Adipose tissue (tissue), 3 donors: ENCODE measurements at regions not wholly inside any gene's neighbourhood (a gene's known extent, or its start where the extent isn't known, plus 50 kb on each side); places are given as distances from the start of the nearest gene placed in this dataset.

ENCODE experiments used
- H3K27ac ChIP-seq: one replicate; pipeline ENCODE4 v1.5.1; 2013; ENCODE audit warnings: low read depth, low read length
- WGBS, 3 donors: extraction: QIAGEN DNeasy Blood & Tissue Kit; methylation state at CpG; one replicate each; pipeline ENCODE4 v1.1.7; 2013; 5-methylcytosine and 5-hydroxymethylcytosine counted together
- donor health status: healthy with polysubstance abuse.
- donor health status: Bipolar disorder and iron deficiency.
- donor health status: healthy.

DNA sequence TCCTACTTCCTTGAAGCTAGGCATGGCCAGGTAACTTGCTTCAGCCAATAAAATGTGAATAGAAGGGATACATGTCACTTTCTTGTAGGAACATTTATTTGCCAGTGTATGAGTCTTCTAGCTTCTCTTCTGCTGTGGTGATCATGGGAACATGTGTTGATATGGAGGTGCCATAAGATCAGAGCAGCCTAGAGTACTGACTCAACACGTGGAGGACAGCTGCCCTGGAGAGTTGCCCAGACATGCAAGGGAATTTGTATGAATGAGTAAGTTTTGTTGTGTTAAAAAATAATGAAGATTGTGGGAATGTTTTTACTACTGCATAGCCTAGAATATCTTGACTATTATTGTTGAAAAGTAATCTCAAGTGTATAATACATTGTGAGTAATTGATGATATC, 502.3 kb downstream of the NUF2 start:
- H3K27ac ChIP-seq, result no peak overlapping the region
- WGBS, 3 donors, result 31 to 43% (median 43%) methylated on average over 1 of the region's 1 CpG

DNA sequence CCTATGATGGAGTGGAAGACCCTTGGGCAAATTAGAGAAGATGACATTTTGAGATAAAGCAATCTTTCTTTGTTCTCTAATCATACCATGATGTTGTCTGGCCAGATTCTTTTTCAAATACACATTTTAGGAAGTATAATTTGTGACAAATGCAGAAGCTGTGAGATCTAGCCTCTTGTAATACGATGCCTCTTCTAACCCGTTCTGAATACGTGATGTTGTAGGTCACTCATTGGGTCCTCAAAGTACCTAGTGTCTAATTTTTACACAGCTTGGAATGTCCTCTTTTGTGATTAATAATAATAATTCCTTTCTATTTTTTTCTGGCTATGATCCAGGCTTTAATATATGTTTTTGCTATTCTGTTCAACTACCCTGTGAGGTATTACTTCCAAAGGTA, 502.7 kb downstream of the NUF2 start:
- WGBS, 3 donors, result 80 to 91% (median 89%) methylated on average over 3 of the region's 3 CpGs
- no peak overlapping the region for H3K27ac ChIP-seq

DNA sequence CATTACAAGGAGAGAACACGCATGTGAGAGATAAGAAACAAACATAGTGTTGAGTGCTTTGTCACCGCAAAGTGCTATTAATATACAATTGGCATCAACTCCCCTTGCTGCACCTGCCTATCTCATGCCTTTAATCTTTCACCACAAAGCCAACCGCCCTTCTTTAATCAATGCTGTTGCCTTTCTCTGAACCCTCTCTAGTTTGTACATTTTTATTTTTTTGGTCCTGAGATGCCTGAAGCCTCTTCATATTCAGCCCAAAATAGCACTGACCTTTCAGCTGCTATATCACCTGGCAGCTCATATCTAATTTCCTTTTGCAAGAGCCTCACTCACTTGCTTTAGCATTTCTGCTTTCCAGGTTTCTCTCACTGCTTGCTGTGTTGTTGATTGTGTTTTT, 504.7 kb downstream of the NUF2 start:
- 33 to 94% (median 88%) methylated on average over 3 of the region's 3 CpGs for WGBS, 3 donors

DNA sequence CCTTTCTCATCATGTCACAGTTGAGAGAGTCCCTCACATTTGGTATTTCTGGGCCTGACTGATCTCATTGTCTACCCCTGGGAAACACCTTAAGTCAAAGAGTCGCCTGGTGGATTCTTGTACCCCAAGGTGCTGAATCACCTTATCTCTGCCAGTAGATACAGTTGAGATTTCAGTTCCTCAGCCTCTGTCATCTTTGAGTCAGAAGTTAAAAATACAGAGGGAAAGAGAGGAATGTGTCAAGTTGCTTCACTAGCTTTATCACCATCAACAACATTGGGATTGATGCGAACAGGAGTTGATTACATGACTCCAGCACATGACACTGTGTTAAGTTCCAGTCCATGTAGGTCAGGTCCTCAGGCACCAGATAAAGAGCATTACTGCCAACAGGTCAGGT, 513.0 kb downstream of the NUF2 start:
- H3K27ac ChIP-seq, result no peak overlapping the region
- 85 to 92% (median 90%) methylated on average over 2 of the region's 2 CpGs for WGBS, 3 donors

More for the DNA sequence above, 504.7 kb downstream of the NUF2 start:
- H3K27ac ChIP-seq, result no peak overlapping the region

DNA sequence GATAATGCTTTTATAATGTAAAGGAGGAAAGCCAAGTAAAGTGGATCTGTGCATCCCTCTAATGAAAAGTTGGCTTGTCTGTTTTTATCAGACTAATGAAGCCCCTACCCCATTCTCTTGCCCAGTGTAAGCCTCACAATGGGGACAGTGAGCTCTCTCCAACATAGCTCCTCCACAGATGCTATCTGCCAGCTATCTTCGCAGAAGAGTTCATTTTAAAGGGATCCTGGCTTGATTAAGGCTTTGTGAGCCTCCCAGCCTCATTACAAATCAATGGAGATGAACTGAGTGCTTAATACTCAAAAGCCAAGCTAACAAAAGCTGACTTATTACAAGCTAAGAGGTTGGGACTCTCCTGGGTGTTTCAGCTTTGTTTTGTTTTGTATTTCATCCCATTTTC, 514.7 kb downstream of the NUF2 start:
- 45 to 72% (median 71%) methylated on average over 1 of the region's 1 CpG for WGBS, 3 donors
- H3K27ac ChIP-seq, result no peak overlapping the region

- WGBS, 3 donors, result 63 to 72% (median 65%) methylated on average over 3 of the region's 3 CpGs
- H3K27ac ChIP-seq, result no peak overlapping the region
Measured at GRCh38 chr1:163837206-163837605, 515.5 kb downstream of the NUF2 start.

- H3K27ac ChIP-seq, result no peak overlapping the region
- WGBS, 3 donors, result 40 to 60% (median 53%) methylated on average over 2 of the region's 2 CpGs
Measured at GRCh38 chr1:163842571-163842970, 520.8 kb downstream of the NUF2 start.

DNA sequence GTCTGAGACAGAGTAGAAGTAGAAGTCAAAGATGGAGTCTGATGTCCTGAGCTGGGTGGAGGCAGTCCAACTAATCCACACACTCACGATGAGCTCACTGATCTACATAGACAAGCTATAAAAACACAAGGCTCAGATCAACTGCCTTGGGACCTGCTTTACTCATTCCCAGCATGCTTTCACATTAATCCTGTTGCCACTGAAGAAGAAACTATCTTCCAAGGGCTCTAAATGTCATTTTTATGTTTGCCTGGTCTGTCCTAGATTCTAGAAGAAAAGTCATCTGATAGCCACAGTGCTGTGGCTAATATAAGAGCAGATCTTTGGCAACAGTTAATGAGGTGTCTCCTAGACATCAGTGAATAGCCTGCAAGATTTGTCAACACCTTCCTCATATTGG, 522.7 kb downstream of the NUF2 start:
- WGBS, 3 donors, result 31 to 52% (median 35%) methylated on average over 1 of the region's 1 CpG
- no peak overlapping the region for H3K27ac ChIP-seq

- WGBS, 3 donors, result 73 to 81% (median 79%) methylated on average over 3 of the region's 3 CpGs
- no peak overlapping the region for H3K27ac ChIP-seq
Measured at GRCh38 chr1:163845279-163845678, 523.5 kb downstream of the NUF2 start.

DNA sequence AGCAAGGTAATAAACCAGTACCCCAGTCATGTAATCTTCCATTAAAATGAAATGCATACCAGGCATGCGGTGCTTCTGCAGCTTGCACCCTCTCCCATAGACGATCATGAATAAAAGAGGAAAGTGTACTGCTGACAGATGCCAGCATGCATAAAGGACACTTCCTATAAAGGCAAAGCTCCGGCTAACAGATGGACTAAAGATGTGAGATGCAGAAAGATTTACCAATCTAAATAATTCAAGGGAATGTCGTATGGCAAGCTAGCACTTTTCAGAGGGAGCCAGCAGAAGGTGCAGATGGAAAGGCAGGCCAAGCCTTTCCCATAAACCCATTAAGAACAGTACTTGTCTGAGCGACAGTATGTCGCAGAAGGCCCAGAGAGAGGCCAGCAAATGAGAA, 542.0 kb downstream of the NUF2 start:
- H3K27ac ChIP-seq, result no peak overlapping the region
- 79 to 87% (median 84%) methylated on average over 6 of the region's 6 CpGs for WGBS, 3 donors

DNA sequence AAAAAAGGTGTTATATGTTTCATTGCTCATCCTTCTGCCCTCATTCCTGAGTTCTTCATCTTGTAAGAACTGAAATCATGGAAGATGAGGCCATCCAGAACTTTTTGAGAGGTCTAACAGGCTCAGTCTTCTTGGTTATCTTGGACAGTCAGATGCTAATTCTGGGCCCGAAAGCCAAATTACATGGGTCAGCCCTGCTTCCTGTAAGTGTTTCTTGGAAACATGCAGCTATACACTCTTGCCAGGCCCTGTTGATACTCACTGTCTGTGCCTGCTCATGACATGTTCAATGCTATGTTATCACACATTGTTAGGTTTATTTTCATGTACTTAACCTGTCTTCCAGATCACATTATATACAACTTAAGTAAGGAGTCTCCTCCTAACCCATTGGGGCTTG, 542.5 kb downstream of the NUF2 start:
- WGBS, 3 donors, result 62 to 74% (median 64%) methylated on average over 1 of the region's 1 CpG
- H3K27ac ChIP-seq, result no peak overlapping the region

DNA sequence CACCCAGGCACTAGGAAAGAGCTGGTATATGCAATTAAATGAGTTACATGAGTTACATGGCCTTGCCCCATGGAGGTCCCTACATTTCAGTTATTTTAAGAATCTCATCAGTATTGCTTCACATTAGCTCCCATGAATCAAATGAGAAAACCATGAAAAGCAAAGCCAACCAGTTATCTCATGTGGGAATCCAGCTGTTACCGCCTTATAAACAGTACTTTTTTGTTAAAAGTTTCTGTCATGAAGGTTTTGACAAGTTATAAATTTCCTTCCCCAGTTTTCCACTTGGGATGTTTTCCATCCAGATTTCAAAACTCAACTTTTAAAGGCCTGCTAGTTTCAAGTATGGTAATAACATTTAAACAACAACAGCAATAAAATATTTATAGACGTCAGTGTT, 544.8 kb downstream of the NUF2 start:
- 56 to 71% (median 62%) methylated on average over 2 of the region's 2 CpGs for WGBS, 3 donors
- H3K27ac ChIP-seq, result no peak overlapping the region

DNA sequence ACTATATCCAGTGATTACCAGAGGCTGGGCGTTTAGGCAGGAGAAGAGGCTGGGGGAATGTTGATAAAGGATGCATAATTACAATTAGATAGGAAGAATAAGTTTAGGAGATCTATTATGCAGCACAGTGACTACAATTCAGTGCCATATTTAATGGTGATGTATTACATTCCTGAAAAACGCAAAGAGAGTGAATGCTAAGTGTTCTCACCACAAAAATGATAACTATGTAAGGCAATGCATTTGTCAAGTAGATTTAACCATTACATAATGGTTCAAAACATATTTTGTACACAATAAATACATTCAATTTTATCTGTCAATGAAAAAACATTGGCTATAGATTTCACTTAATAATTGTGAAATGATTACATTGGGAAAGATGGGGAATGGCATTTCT, 548.9 kb downstream of the NUF2 start:
- no peak overlapping the region for H3K27ac ChIP-seq
- 38 to 61% (median 46%) methylated on average over 2 of the region's 2 CpGs for WGBS, 3 donors

DNA sequence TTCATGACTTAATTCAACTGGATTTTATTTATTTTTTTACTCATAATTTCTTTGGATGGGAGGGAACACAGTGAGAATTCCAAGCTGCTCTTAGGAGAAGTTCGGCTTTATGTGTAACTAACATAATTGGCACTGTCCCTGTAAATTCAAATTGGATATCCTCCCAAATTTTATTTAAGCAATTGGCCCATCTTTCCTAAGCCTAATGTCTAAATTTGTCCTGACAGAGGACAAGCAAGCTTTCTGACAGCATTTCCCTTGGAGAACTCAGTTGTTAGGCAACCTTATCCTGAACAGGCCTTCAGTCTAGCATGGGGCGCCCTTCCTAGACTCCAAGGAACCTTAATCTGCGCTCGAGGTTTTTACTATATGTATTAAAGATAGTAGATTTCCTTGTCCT, 550.3 kb downstream of the NUF2 start:
- WGBS, 3 donors, result 46 to 63% (median 61%) methylated on average over 4 of the region's 4 CpGs
- H3K27ac ChIP-seq, result no peak overlapping the region

- H3K27ac ChIP-seq, result no peak overlapping the region
- whole genome bisulfite sequencing, 3 donors, result 66 to 77% (median 77%) methylated on average over 1 of the region's 1 CpG
Measured at GRCh38 chr1:163874070-163874469, 552.3 kb downstream of the NUF2 start.

DNA sequence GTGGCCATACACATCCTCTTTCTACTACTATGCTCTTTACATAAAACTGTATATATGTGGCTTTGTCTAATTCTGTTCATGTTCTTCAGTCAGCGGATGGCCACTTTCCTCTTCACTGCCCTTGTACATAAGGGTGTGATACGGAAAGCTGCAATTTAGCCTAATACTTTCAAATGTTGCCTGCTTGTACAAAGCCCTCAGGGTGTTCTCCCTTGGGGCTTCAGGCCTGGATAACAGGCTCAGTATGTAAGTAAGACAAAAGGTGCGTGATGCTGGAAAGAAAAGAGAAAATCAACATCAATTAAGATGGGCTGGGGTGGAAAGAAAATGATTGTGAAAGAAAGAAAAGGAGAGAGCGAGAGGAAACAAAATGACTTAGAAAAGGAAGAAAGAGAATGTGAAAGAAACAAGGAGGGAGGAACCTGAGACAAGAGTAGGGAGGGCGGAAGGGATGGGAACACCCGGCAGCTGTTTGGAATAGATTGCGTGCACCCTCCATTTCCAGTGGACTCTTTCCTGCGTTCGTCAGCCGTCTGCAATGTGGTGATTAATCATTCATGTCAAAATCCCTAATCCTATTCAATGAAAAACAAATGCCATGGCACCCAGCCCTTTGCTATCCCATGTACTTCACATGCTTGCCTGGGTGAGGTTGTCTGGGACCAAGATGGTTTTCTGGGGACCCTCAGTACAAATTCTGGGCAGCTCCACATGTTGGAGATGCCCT, 553.6 kb downstream of the NUF2 start:
- 47 to 53% (median 48%) methylated on average over 10 of the region's 10 CpGs for WGBS, 3 donors
- H3K27ac ChIP-seq, result peak overlapping the region; percentile 46

DNA sequence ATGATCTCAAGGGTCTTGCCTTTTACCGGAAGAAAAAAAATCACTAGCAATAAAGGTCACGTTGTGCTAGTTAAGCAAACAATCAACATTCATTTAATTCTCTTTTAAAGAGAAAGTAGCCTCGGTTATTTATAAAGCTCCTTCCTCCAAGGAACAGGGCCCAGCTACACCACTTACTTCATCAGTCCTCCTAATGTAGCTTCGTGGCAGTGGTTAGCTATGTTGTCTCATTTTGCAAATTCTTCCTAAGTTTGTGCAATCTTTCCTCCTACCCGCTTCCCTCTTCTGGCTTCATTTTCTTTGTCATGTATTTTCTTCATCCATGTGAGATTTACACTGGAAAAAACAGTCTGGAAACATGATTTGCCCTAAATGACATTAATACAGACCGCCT, 554.2 kb downstream of the NUF2 start:
- WGBS, 3 donors, result 24 to 36% (median 28%) methylated on average over 6 of the region's 6 CpGs
- H3K27ac ChIP-seq, result no peak overlapping the region

GRCh38 chr1:163876546-163876945, 554.8 kb downstream of the NUF2 start:
- no peak overlapping the region for H3K27ac ChIP-seq
- 57 to 76% (median 73%) methylated on average over 4 of the region's 4 CpGs for WGBS, 3 donors

DNA sequence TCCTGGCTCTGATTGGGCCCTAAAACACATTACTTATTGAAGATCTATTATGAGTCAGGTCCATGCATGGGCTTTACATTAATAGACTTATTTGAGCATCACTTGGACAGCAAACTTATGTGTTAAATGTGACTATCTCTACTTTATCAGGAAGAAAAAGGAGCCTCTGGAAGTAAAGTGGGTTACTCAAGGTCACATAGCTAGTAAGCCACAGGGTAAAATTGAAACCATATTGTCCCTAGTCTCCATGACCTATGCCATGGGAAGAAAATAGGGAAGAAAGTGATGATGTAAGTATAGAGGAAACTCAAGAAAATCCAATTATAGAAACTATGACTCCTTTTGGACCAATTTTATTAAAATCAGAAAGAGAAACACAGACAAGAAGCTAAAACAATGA, 555.3 kb downstream of the NUF2 start:
- no peak overlapping the region for H3K27ac ChIP-seq

GRCh38 chr1:163885510-163885909, 563.8 kb downstream of the NUF2 start:
- H3K27ac ChIP-seq, result no peak overlapping the region
- 81 to 94% (median 87%) methylated on average over 8 of the region's 8 CpGs for WGBS, 3 donors

GRCh38 chr1:163896001-163896400, 574.2 kb downstream of the NUF2 start:
- WGBS, 3 donors, result 50 to 70% (median 64%) methylated on average over 1 of the region's 1 CpG
- H3K27ac ChIP-seq, result no peak overlapping the region
